IMR-90 (cell line): ENCODE measurements at regions not wholly inside any gene's neighbourhood (a gene's known extent, or its start where the extent isn't known, plus 50 kb on each side); places are given as distances from the start of the nearest gene placed in this dataset.

Source experiments
- ATAC-seq: fragments of 200-7000 bp; cut with Tn5 transposase; 2 replicates; pipeline ENCODE4 v1.9.1; 2020; ENCODE audit warnings: low read depth, mild to moderate bottlenecking, moderate library complexity
- BruUV-seq: library from RNA; stranded (reverse); fragments of 400-500 nt; replicated peaks from 2 replicates; lab custom pipeline; 2021; lab: Mats Ljungman, UMichigan
- CTCF ChIA-PET: fragments of 300-600 bp; formaldehyde crosslinking; extraction: SDS; loops from one replicate; lab custom pipeline; 2021; ENCODE audit warnings: antibody characterized with exemption; lab: Yijun Ruan, JAX
- POLR2A ChIA-PET: fragments of 300-600 bp; sonication (Branson Sonifier 250); formaldehyde crosslinking; loops from one replicate; lab custom pipeline; 2022; ENCODE audit warnings: antibody characterized with exemption; ENCODE audit not compliant: unreplicated experiment; lab: Charles Lee
- DNase-seq: peaks from one replicate; pipeline ENCODE4 v3.0.0; 2013
- H2AFZ ChIP-seq: replicated peaks from 2 replicates; pipeline ENCODE3; 2013; ENCODE audit warnings: low read length, mild to moderate bottlenecking; ENCODE audit not compliant: poor library complexity
- H2AK5ac ChIP-seq: 2 replicates; pipeline ENCODE4 v1.6.1; 2013; ENCODE audit warnings: low read depth, low read length, inconsistent platforms
- H2AK9ac ChIP-seq: replicated peaks from 2 replicates; pipeline ENCODE3; 2013; ENCODE audit warnings: mild to moderate bottlenecking, low read depth, low read length, moderate library complexity; ENCODE audit not compliant: poor library complexity
- H2BK120ac ChIP-seq: 2 replicates; pipeline ENCODE4 v1.6.1; 2013; ENCODE audit warnings: low read depth, low read length, inconsistent platforms
- H2BK15ac ChIP-seq: 3 replicates; pipeline ENCODE4 v1.6.1; 2013; ENCODE audit warnings: low read depth, low read length, inconsistent platforms
- H2BK20ac ChIP-seq: 2 replicates; pipeline ENCODE4 v1.6.1; 2013; ENCODE audit warnings: low read depth, mild to moderate bottlenecking, inconsistent platforms, low read length, moderate library complexity
- H2BK5ac ChIP-seq: 2 replicates; pipeline ENCODE4 v1.6.1; 2013; ENCODE audit warnings: mild to moderate bottlenecking, low read depth, low read length, inconsistent platforms; ENCODE audit not compliant: poor library complexity, severe bottlenecking
- H3K14ac ChIP-seq: replicated peaks from 2 replicates; pipeline ENCODE4 v1.6.1; 2013; ENCODE audit warnings: low read depth, low read length, inconsistent platforms
- H3K18ac ChIP-seq: 2 replicates; pipeline ENCODE4 v1.6.1; 2013; ENCODE audit warnings: low read depth, low read length, control low read depth
- H3K23ac ChIP-seq: 2 replicates; pipeline ENCODE4 v1.6.1; 2013; ENCODE audit warnings: low read depth, low read length, inconsistent platforms
- H3K27ac ChIP-seq: 2 replicates; pipeline ENCODE4 v1.5.1; 2013; ENCODE audit warnings: mild to moderate bottlenecking, control low read depth, low read length; ENCODE audit not compliant: insufficient read depth
- H3K27me3 ChIP-seq: 2 replicates; pipeline ENCODE4 v1.6.1; 2013; ENCODE audit warnings: low read length; ENCODE audit not compliant: control insufficient read depth, insufficient read depth
- H3K36me3 ChIP-seq: 2 replicates; pipeline ENCODE4 v1.6.1; 2013; ENCODE audit warnings: low read length, mixed read lengths; ENCODE audit not compliant: control insufficient read depth, insufficient read depth
- H3K4ac ChIP-seq: 2 replicates; pipeline ENCODE4 v1.6.1; 2013; ENCODE audit warnings: low read depth, low read length, inconsistent platforms
- H3K4me1 ChIP-seq: 2 replicates; pipeline ENCODE4 v1.6.1; 2013; ENCODE audit warnings: low read length, mixed read lengths; ENCODE audit not compliant: control insufficient read depth, insufficient read depth
- H3K4me2 ChIP-seq: 2 replicates; pipeline ENCODE4 v1.6.1; 2013; ENCODE audit warnings: low read depth, mild to moderate bottlenecking, control low read depth, low read length, moderate library complexity
- H3K4me3 ChIP-seq: 2 replicates; pipeline ENCODE4 v1.5.1; 2013; ENCODE audit warnings: low read depth, mild to moderate bottlenecking, control low read depth, low read length, moderate library complexity; ENCODE audit not compliant: insufficient read depth
- H3K56ac ChIP-seq: 2 replicates; pipeline ENCODE4 v1.6.1; 2013; ENCODE audit warnings: low read length, inconsistent platforms; ENCODE audit not compliant: insufficient read depth; ENCODE audit errors: extremely low read depth
- H3K79me1 ChIP-seq, 2 experiments: 2 replicates each; pipeline ENCODE4 v1.6.1; 2013; ENCODE audit warnings: low read length in 2 of 2, inconsistent platforms in 1 of 2, low read depth in 1 of 2
- H3K9ac ChIP-seq: 2 replicates; pipeline ENCODE4 v1.6.1; 2013; ENCODE audit warnings: low read depth, low read length, control low read depth
- H3K9me1 ChIP-seq: 2 replicates; pipeline ENCODE4 v1.6.1; 2013; ENCODE audit warnings: low read length, inconsistent platforms; ENCODE audit not compliant: insufficient read depth
- H3K9me3 ChIP-seq: 2 replicates; pipeline ENCODE4 v1.6.1; 2013; ENCODE audit warnings: low read length; ENCODE audit not compliant: control insufficient read depth, insufficient read depth
- H4K20me1 ChIP-seq: 2 replicates; pipeline ENCODE4 v1.6.1; 2013; ENCODE audit warnings: low read length, inconsistent platforms; ENCODE audit not compliant: insufficient read depth
- H4K5ac ChIP-seq: 2 replicates; pipeline ENCODE4 v1.6.1; 2013; ENCODE audit warnings: mild to moderate bottlenecking, low read depth, low read length, control low read depth
- H4K8ac ChIP-seq, 2 experiments: 2 replicates each; pipeline ENCODE4 v1.6.1; 2013; ENCODE audit warnings: low read depth in 2 of 2, low read length in 2 of 2, control low read depth in 1 of 2, inconsistent platforms in 1 of 2
- H4K91ac ChIP-seq: 2 replicates; pipeline ENCODE4 v1.6.1; 2013; ENCODE audit warnings: low read depth, low read length, inconsistent platforms; ENCODE audit not compliant: insufficient read depth
- BHLHE40 ChIP-seq: fragments of 150-350 bp; IDR thresholded peaks from 2 replicates; pipeline ENCODE4 v1.6.1; 2016; ENCODE audit warnings: mild to moderate bottlenecking, low read depth, low read length
- CEBPB ChIP-seq: IDR thresholded peaks from 2 replicates; pipeline ENCODE4 v1.6.1; 2012; ENCODE audit warnings: low read depth, low read length, improper control_type of control experiment
- CHD1 ChIP-seq: IDR thresholded peaks from 2 replicates; pipeline ENCODE4 v1.6.1; 2012; ENCODE audit warnings: low read depth, low read length, improper control_type of control experiment
- MAZ ChIP-seq: IDR thresholded peaks from 2 replicates; pipeline ENCODE4 v1.6.1; 2012; ENCODE audit warnings: low read depth, mild to moderate bottlenecking, low read length, improper control_type of control experiment, moderate library complexity, borderline replicate concordance
- RAD21 ChIP-seq: IDR thresholded peaks from 2 replicates; pipeline ENCODE4 v1.6.1; 2012; ENCODE audit warnings: low read length, improper control_type of control experiment
- RFX5 ChIP-seq: IDR thresholded peaks from 2 replicates; pipeline ENCODE4 v1.8.0; 2012; ENCODE audit warnings: low read depth, mild to moderate bottlenecking, low read length, moderate library complexity
- SMC3 ChIP-seq: fragments of 150-350 bp; IDR thresholded peaks from 2 replicates; pipeline ENCODE4 v1.6.1; 2016; ENCODE audit warnings: low read depth, mild to moderate bottlenecking, antibody characterized with exemption, low read length, moderate library complexity
- WGBS, 2 experiments: methylation state at CpG; one replicate each; pipeline versions ENCODE4 v1.1.5 to v1.1.7; 2013; ENCODE audit warnings: missing lambda C conversion rate in 2 of 2; ENCODE audit not compliant: insufficient read length in 1 of 2; ENCODE audit errors: extremely low coverage in 2 of 2; 5-methylcytosine and 5-hydroxymethylcytosine counted together
- dilution Hi-C: fragments of 300-500 bp; cut with HindIII; formaldehyde crosslinking; loops from one replicate; pipeline ENCODE4 v1.14.3; 2018; ENCODE audit warnings: low sequenced_read_pairs; ENCODE audit not compliant: unreplicated experiment
- in situ Hi-C: fragments of 300-500 bp; cut with MboI; formaldehyde crosslinking; loops from 3 replicates; pipeline ENCODE4 v1.14.3; 2019; ENCODE audit warnings: low sequenced_read_pairs, inconsistent platforms, mixed read lengths
- intact Hi-C: fragments of 100-400 bp; cut with micrococcal nuclease; formaldehyde crosslinking; loops from 2 replicates; pipeline ENCODE4 v1.10.0; 2022
- TF ChIP-seq, protein P1 (sequence below): fragments of 150-350 bp; IDR thresholded peaks from 2 replicates; pipeline ENCODE4 v1.6.1; 2017; ENCODE audit warnings: mild to moderate bottlenecking, antibody characterized with exemption, low read length, low read depth
- TF ChIP-seq, protein P2 (sequence below): fragments of 150-350 bp; IDR thresholded peaks from 2 replicates; pipeline ENCODE4 v1.6.1; 2016; ENCODE audit warnings: low read depth, mild to moderate bottlenecking, low read length, moderate library complexity, borderline replicate concordance
- TF ChIP-seq, protein P3 (sequence below): conservative IDR thresholded peaks from 2 replicates; pipeline ENCODE4 v1.5.1; 2012; ENCODE audit warnings: mild to moderate bottlenecking, low read depth, low read length, improper control_type of control experiment

DNA sequence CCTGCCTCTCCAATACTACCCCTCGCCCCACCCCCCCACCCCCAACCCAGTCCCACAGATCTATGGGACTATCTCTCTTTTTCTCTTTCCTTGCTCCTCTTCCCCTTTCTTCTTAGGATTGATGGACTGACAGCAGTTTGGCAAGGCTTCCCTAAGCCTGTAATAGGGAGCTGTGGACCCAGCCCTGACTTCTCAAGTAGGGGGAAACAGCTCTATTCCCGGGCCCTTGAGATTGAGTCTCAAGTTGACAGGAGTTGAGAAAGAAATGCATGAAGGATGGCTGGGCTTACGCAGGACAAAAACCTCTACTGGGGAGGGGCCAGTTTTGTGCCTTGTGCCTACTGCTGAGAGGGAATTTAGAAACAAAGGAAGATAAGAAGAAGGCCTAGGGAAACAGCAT, 60.4 kb downstream of the SMUG1 start:
- Histone ChIP-seq H2BK5ac (no peak overlapping the region), H3K9me1 (no peaks in the 10 kb centered on the region), H3K4me1 (no peaks in the 10 kb centered on the region), H4K91ac (no peak overlapping the region), H3K14ac (no peak overlapping the region), H3K56ac (no peak overlapping the region), H3K36me3 (no peaks in the 10 kb centered on the region), H3K23ac (no peak overlapping the region), H2BK20ac (no peak overlapping the region), H3K27me3 (peaks cover 60% of the 10 kb centered on the region), H3K79me1 (no peaks in the 10 kb centered on the region), H3K9me3 (no peaks in the 10 kb centered on the region; the same call in 1 of the 2 replicates), H3K9ac (no peak overlapping the region), H2AK5ac (no peak overlapping the region), H4K20me1 (no peaks in the 10 kb centered on the region), H4K5ac (no peak overlapping the region), H2AFZ (no peak overlapping the region), H3K18ac (no peak overlapping the region), H2BK15ac (no peak overlapping the region), H3K4ac (no peak overlapping the region), H2AK9ac (no peak overlapping the region), H3K27ac (no peak overlapping the region), H2BK120ac (no peak overlapping the region), H4K8ac (no peak overlapping the region), H3K4me2 (no peak overlapping the region), H3K4me3 (no peak overlapping the region)
- BruUV-seq = no TSS peak
- ATAC-seq (no peak), DNase-seq (no peak)
- dilution Hi-C loops = no loop called here
- no CpG with 5 or more reads among the region's 3 CpGs for WGBS, 2 experiments
- in situ Hi-C loops = no loop called here
- ChIA-PET POLR2A (no interaction called here), CTCF (no interaction called here)
- intact Hi-C loops = no loop called here
- TF ChIP-seq, protein P1, sequence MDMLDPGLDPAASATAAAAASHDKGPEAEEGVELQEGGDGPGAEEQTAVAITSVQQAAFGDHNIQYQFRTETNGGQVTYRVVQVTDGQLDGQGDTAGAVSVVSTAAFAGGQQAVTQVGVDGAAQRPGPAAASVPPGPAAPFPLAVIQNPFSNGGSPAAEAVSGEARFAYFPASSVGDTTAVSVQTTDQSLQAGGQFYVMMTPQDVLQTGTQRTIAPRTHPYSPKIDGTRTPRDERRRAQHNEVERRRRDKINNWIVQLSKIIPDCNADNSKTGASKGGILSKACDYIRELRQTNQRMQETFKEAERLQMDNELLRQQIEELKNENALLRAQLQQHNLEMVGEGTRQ = no peak
- TF ChIP-seq RFX5 (no peak), SMC3 (no peak), RAD21 (no peak), CHD1 (no peak), CEBPB (no peak), BHLHE40 (no peak), MAZ (no peak)
- TF ChIP-seq, protein P2, sequence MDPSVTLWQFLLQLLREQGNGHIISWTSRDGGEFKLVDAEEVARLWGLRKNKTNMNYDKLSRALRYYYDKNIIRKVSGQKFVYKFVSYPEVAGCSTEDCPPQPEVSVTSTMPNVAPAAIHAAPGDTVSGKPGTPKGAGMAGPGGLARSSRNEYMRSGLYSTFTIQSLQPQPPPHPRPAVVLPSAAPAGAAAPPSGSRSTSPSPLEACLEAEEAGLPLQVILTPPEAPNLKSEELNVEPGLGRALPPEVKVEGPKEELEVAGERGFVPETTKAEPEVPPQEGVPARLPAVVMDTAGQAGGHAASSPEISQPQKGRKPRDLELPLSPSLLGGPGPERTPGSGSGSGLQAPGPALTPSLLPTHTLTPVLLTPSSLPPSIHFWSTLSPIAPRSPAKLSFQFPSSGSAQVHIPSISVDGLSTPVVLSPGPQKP = no peak
- TF ChIP-seq, protein P3, sequence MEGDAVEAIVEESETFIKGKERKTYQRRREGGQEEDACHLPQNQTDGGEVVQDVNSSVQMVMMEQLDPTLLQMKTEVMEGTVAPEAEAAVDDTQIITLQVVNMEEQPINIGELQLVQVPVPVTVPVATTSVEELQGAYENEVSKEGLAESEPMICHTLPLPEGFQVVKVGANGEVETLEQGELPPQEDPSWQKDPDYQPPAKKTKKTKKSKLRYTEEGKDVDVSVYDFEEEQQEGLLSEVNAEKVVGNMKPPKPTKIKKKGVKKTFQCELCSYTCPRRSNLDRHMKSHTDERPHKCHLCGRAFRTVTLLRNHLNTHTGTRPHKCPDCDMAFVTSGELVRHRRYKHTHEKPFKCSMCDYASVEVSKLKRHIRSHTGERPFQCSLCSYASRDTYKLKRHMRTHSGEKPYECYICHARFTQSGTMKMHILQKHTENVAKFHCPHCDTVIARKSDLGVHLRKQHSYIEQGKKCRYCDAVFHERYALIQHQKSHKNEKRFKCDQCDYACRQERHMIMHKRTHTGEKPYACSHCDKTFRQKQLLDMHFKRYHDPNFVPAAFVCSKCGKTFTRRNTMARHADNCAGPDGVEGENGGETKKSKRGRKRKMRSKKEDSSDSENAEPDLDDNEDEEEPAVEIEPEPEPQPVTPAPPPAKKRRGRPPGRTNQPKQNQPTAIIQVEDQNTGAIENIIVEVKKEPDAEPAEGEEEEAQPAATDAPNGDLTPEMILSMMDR = no peak
